Omental fat pad (tissue), 3 donors: ENCODE measurements at regions not wholly inside any gene's neighbourhood (a gene's known extent, or its start where the extent isn't known, plus 50 kb on each side); places are given as distances from the start of the nearest gene placed in this dataset.

ENCODE experiments used
- ATAC-seq: fragments of 150-250 bp; one replicate; pipeline ENCODE4 v1.9.1; 2016; ENCODE audit warnings: mild to moderate bottlenecking, moderate library complexity; ENCODE audit not compliant: low FRiP score
- DNase-seq: peaks from one replicate; pipeline ENCODE4 v3.0.0-alpha.2; 2019; ENCODE audit warnings: low spot score
- CTCF ChIP-seq, 3 donors: fragments of 450-650 bp; IDR thresholded peaks; one replicate each; pipeline ENCODE4 v1.5.1; 2016 to 2017; ENCODE audit warnings: antibody characterized with exemption in 3 of 3, mild to moderate bottlenecking in 3 of 3, moderate library complexity in 2 of 3

DNA sequence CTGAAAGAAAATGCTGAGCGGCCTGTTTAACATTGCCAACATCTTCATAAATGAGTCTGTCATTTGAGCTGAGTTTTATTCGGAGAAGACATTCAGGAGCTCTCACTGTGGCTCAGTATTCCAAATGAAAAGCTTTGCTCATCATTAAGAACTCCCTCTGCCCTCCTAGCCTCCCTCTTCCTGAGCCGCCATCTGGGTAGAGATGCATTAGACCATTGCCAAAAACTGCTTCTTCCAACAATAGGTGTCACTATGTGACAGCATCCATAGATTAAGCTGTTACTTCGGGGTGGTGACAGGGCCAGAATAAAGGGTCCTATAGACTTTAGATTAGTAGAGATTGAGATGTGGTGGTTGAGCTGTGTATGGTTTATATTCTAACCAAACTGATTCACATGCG, 501.4 kb upstream of the NR2F2 start:
- ATAC-seq (no peak), DNase-seq (no peak)
- no peak for TF ChIP-seq CTCF (IDR thresholded peaks at IDR 0.05)

DNA sequence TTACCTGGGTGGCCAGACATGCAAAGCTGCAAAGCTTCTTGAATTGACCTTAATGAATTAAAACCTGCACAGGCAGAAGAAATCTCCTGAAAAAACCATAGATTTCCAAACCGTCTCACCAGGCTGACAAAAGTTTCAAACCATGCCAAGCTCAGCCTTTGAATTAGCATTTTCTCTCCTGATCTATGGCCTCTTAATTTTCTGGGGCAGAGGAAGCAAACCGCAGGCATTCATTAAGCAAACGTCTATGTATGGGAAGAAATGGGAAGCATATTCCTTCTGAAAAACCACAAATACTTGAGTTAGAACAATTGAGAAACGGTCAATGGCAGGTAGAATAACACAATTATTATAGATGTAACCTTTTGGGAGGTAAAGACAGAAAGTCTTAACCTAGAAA, 500.2 kb upstream of the NR2F2 start:
- ATAC-seq (no peak), DNase-seq (no peak)
- no peak for TF ChIP-seq CTCF (IDR thresholded peaks at IDR 0.05)

GRCh38 chr15:95832668-95833067, 497.8 kb upstream of the NR2F2 start:
- no peak for DNase-seq
- ATAC-seq = no peak
- no peak for TF ChIP-seq CTCF (IDR thresholded peaks at IDR 0.05)

DNA sequence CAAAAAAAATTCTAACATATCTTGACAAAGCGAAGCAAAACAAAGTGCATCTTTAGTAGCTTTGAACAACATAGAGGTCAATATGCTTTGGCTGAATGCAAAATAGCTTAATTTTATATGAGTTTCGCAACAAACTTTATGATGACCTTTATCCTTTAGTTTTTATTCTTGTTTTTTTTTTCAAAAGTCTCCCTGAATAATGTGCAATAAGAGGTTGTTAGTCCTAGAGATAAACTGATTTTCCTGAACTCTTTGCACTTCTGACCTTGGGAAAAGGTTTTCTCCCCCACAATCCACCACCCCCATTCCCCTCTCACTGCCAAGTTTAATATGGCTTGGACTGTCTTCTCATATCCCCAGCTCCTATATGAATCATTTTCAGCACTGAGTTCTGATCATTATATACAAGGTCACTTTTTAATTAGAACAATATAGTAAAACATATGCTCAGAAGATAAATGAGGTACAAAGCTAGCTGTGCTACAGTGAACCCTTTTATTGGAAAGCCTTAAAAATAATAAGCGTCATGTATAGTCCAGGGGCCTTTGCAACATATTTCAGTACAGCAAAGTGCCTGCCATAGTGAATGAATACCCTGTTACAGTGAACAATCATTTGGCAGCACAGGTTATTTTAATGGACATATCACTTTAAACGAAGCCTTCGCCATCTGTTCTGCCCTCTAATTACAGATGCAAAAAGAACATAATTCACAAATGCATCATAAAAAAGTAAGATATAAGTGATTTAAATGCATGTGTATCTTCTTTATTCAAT, 496.3 kb upstream of the NR2F2 start:
- no peak for ATAC-seq
- TF ChIP-seq CTCF (IDR thresholded peaks at IDR 0.05) = no peak
- DNase-seq = no peak

GRCh38 chr15:95836536-95836935, 494.0 kb upstream of the NR2F2 start:
- no peak for TF ChIP-seq CTCF (IDR thresholded peaks at IDR 0.05)
- ATAC-seq (no peak), DNase-seq (no peak)

DNA sequence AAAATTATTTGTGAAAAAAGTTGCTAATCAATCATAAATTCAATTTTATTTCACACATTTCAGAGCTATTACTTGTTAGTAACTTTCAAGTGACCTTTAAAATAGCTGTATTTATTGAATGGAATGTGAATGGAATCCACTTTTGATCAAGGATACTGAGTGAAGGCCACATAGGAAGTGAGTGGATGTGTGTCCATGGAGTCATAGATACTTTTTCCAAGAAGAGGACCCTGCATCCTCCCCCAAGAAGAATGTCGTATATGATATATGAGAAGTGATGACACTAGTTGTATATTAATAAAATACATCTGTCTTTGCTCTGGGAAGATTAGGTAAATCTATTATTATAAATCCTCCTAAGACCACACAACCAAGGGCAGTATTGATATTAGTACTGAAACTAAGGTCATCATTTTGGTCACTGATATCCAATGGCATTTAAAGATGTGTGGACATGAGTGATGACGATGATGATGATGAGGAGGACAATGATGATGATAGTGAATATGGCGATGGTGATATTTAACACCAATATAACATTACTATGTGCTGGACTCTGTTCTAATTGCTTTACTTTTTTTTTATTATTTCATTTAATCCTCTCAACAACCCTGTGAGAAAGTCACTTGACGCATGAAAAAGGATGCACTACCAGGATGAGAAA, 493.0 kb upstream of the NR2F2 start:
- ATAC-seq = no peak
- no peak for TF ChIP-seq CTCF (IDR thresholded peaks at IDR 0.05)
- DNase-seq = no peak

DNA sequence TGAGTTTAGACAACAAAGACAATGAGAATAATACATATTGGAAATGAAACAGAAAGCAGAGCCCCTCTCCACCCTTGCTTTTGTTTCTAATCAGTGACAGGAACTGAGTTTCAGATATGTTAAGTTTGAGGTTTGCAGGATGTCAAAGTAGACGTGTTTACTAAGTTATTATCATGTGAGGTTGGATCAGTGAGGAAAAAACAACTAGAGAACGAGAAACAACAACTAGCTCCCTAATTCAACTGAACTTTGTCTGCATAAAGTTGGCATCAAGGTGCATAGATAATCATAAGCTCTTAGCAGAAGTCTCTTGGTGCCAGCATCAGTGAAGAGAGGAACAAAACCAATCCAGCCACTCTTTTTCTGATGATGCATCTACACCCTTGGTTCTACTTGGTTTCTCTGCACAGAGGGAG, 491.1 kb upstream of the NR2F2 start:
- TF ChIP-seq CTCF (IDR thresholded peaks at IDR 0.05) = no peak
- ATAC-seq = no peak
- no peak for DNase-seq
